Hepatic stellate cell (primary cell): ENCODE measurements at regions not wholly inside any gene's neighbourhood (a gene's known extent, or its start where the extent isn't known, plus 50 kb on each side); places are given as distances from the start of the nearest gene placed in this dataset.

Source experiments
- DNase-seq: peaks from one replicate; pipeline ENCODE4 v3.0.0; 2011; ENCODE audit warnings: low spot score

- DNase-seq = no peak
Observed at GRCh38 chr7:25859412-25860274, 292.4 kb upstream of the NFE2L3 start.

- DNase-seq = no peak
Observed at GRCh38 chr7:25860275-25861163, 291.5 kb upstream of the NFE2L3 start.

GRCh38 chr7:25861164-25861496, 290.9 kb upstream of the NFE2L3 start:
- DNase-seq = no peak

GRCh38 chr7:25861601-25862260, 290.3 kb upstream of the NFE2L3 start:
- DNase-seq = no peak

GRCh38 chr7:25862261-25863004, 289.6 kb upstream of the NFE2L3 start:
- DNase-seq = peak; percentile 93

GRCh38 chr7:25863005-25863728, 288.8 kb upstream of the NFE2L3 start:
- no peak for DNase-seq

GRCh38 chr7:25863729-25864110, 288.3 kb upstream of the NFE2L3 start:
- no peak for DNase-seq

GRCh38 chr7:25864511-25864910, 287.5 kb upstream of the NFE2L3 start:
- DNase-seq = no peak

- no peak for DNase-seq
Observed at GRCh38 chr7:25864943-25865751, 286.9 kb upstream of the NFE2L3 start.

- DNase-seq = no peak
Observed at GRCh38 chr7:25868509-25868908, 283.5 kb upstream of the NFE2L3 start.

- no peak for DNase-seq
Observed at GRCh38 chr7:25870574-25870973, 281.4 kb upstream of the NFE2L3 start.

GRCh38 chr7:25876092-25876491, 275.9 kb upstream of the NFE2L3 start:
- DNase-seq = no peak

- no peak for DNase-seq
Observed at GRCh38 chr7:25877802-25878789, 273.9 kb upstream of the NFE2L3 start.

GRCh38 chr7:25879799-25880198, 272.2 kb upstream of the NFE2L3 start:
- DNase-seq = no peak

GRCh38 chr7:25881317-25882037, 270.5 kb upstream of the NFE2L3 start:
- DNase-seq = no peak

GRCh38 chr7:25882151-25882773, 269.7 kb upstream of the NFE2L3 start:
- no peak for DNase-seq

GRCh38 chr7:25884265-25884828, 267.7 kb upstream of the NFE2L3 start:
- no peak for DNase-seq
